Fibroblast of mammary gland (primary cell): ENCODE measurements at regions not wholly inside any gene's neighbourhood (a gene's known extent, or its start where the extent isn't known, plus 50 kb on each side); places are given as distances from the start of the nearest gene placed in this dataset.

Experiments used
- DNase-seq: peaks from one replicate; pipeline ENCODE4 v3.0.0-alpha.2; 2010; ENCODE audit warnings: low read depth
- H3K4me3 ChIP-seq: 2 replicates; pipeline ENCODE4 v1.5.1; 2011; ENCODE audit warnings: low read depth, mild to moderate bottlenecking, low read length, moderate library complexity; ENCODE audit not compliant: control insufficient read depth
- TF ChIP-seq, protein P1 (sequence below): conservative IDR thresholded peaks from 2 replicates; pipeline ENCODE4 v1.5.1; 2011; ENCODE audit warnings: low read depth, low read length, inconsistent platforms; ENCODE audit not compliant: control insufficient read depth, insufficient read depth

DNA sequence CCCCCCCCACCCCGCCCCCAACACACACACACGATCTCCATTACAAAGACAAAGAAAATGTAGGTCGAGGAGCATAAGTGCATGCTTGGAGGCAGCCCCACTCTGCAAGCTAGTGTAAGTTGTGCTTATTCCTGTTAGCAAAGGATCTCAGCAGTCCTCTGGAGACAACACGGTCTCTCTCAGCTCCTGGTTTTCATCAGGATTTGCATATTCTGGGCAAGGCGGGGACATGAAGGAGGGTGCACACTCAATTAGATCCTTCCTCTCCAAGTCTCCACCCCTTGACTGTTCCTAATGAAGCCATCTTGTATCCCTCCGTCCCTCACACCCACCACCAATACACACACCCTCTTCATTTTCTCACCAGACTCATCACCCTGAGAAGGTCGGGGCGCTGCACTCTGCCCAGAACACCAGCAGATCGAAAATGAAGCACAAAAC is 63.8 kb downstream of the MRPL46 start:
- no peak for DNase-seq
- TF ChIP-seq, protein P1, sequence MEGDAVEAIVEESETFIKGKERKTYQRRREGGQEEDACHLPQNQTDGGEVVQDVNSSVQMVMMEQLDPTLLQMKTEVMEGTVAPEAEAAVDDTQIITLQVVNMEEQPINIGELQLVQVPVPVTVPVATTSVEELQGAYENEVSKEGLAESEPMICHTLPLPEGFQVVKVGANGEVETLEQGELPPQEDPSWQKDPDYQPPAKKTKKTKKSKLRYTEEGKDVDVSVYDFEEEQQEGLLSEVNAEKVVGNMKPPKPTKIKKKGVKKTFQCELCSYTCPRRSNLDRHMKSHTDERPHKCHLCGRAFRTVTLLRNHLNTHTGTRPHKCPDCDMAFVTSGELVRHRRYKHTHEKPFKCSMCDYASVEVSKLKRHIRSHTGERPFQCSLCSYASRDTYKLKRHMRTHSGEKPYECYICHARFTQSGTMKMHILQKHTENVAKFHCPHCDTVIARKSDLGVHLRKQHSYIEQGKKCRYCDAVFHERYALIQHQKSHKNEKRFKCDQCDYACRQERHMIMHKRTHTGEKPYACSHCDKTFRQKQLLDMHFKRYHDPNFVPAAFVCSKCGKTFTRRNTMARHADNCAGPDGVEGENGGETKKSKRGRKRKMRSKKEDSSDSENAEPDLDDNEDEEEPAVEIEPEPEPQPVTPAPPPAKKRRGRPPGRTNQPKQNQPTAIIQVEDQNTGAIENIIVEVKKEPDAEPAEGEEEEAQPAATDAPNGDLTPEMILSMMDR: no peak
- no peak overlapping the region for H3K4me3 ChIP-seq

DNA sequence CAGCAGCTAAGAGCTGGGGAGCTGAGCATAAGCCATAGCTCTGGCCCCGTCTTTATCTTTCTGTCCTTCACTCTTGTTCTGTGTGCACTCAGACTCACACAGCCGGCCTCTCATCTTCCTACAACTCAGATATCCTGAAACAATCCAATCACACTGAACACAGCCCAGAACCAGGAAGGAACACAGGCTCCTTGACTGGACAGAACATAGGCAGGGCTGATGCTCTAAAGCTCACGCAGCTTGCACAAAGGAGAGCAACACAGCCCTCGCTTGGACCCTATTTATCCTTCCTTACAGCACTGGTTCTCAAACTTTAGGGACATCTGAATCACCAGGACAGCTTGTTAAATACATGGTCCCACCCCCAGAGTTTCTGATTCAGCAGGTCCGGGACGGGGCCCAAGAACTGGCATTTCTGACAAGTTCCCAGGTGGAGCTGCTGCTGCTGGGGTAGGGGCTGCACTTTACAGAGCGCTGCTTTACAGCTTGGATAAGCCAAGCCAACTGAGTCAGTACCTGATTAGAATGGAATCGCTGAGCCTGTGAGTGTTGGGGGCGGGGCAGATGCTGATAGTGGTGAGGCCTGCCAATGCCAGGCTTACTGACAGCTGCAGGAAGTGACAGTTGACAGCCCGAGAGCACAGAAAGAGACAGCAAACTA is 65.1 kb downstream of the MRPL46 start:
- H3K4me3 ChIP-seq: no peak overlapping the region
- no peak for DNase-seq
- TF ChIP-seq, protein P1: no peak

DNA sequence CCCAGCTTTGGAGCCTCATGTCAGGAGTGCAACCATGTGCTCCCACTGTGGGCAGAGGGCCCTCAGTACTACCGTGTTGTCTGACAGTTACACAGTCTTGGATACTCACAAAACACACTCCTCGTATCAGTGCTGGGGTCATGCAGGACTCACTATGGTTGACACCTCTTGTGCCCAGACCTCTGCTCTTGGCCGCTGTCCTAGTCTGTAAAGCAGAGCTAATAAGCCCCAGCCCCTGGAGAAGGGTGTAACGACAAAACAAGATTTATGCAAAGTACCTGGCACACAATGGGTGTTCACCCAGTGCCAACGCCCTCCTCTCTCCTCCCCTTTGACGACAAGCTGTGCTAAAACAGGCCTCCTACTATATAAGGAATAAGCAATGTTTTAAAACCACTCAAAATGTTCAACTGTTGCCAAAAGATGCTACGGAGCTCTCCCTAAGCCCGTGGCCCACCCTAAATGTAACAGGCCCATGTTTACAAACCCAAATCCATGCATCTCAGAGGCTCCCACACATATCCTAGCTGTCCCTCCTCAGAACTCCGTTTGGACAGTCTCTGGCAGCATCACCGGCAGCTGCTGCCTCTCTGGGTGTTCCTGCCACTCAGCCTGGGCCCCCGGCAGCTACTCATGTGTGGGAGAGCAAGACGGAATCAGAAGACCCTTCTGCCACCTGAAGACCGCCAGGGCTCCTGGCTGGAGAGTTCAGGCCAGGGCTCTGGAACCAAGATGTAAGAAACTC is 65.8 kb downstream of the MRPL46 start:
- TF ChIP-seq, protein P1: no peak
- no peak overlapping the region for H3K4me3 ChIP-seq
- no peak for DNase-seq

DNA sequence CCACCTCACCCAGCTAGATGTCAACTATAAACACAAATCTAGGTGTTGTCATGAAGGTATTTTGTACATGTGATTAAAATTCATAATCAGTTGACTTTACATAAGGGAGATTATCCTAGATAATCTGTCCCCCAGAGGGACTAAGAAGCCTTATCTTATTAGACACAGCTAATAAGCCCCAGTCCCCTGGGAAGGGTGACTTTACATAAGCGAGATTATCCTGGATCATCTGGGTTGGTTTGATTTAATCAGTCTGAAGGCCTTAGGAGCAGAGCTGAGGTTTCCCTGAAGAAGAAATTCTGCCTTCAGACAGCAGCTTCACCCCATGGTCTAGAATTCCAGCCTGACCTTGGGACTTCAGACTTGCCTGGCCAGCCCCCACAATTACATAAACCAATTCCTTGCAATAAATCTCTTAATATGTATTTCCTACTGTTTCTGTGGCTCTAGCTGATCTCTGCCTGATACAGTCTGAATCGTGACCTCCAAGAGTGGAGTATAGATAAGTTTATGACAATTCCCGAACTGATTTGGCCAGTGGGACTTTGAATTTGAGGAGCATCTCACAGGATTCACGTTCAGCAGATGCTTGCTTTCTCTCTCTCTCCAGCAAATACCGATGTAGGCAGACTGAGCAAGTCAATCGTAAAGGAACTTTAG is 66.5 kb downstream of the MRPL46 start:
- TF ChIP-seq, protein P1: no peak
- DNase-seq: no peak
- H3K4me3 ChIP-seq: no peak overlapping the region

DNA sequence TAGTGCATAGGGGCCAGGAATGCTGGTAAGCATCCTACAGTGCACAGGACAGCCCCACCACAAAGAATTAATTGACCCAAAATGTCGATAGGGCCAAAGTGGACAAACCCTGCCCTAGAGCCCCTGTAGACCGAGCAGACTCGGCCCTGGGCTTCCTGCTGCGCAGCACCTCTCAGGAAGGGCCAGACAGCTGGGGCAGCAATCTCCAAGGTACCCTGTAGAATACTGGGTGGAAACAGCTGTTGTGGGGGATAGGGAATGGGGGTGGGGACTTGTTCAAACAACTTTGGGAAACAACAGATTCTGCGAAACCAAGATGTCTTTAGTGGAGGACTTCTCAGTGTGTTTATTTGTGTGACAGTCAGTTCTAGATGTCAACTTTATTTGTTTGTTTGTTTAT is 67.1 kb downstream of the MRPL46 start:
- TF ChIP-seq, protein P1: no peak
- DNase-seq: no peak
- H3K4me3 ChIP-seq: no peak overlapping the region

DNA sequence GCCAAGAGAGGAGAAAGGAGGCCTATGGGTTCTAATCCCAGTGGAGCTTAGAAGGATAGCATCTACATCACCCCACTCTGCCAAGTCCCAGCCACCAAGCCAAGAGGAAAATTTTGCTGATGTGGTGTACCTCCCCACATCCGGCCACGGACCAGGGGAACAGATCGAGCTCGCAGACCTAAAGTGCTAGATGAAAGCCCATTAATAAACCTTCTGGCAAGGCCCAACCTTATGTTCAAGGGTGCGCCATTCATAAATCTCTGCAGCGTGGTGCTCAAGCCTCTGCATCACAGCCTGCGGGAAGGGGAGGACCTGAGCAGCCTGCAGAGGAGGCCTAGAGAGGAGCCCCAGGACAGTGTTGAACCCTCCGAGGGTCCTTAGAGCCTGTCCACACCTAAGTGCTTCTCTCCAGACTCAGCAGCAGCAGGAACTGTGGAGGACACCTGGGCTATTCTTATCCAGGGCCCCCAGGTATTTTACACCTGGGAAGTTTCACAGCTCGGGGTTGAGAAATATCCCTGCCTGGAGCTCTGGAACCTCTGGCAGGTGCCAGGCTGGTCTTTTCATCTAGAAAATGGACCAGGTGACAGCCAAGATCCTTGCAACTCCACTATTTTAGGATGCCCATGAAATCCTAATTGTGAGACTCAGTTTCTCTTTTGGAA is 68.0 kb downstream of the MRPL46 start:
- no peak overlapping the region for H3K4me3 ChIP-seq
- DNase-seq: no peak
- TF ChIP-seq, protein P1: no peak
